ENCODE measurements at regions not wholly inside any gene's neighbourhood (a gene's known extent, or its start where the extent isn't known, plus 50 kb on each side); places are given as distances from the start of the nearest gene placed in this dataset.

- DNase-seq (ENCODE audit: extremely low read depth, low read depth), result no peak
Measured at GRCh38 chr3:25297667-25298585, 130.1 kb upstream of the RARB start.

DNA sequence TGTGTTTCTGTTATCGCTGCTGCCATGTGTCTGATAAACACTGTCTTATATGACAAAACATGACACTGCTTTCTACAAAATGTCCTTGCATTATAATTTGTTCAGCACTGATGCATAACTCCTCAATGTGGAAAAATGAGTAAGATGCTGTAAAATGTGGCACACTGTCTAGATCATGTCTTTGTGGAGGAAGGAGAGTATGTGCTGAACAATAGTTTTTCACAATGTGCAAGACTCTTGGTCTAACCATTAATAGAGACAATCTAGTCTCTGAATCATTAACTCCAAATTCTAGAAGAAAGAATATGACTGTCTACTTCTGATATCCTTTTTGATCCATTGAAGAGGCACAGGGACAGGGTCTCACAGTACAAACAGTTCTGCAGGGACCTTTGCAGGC lies 127.9 kb upstream of the RARB start:
- DNase-seq (ENCODE audit: extremely low read depth, low read depth), result no peak

GRCh38 chr3:25304916-25305315 lies 123.1 kb upstream of the RARB start:
- DNase-seq (ENCODE audit: extremely low read depth, low read depth), result no peak

DNA sequence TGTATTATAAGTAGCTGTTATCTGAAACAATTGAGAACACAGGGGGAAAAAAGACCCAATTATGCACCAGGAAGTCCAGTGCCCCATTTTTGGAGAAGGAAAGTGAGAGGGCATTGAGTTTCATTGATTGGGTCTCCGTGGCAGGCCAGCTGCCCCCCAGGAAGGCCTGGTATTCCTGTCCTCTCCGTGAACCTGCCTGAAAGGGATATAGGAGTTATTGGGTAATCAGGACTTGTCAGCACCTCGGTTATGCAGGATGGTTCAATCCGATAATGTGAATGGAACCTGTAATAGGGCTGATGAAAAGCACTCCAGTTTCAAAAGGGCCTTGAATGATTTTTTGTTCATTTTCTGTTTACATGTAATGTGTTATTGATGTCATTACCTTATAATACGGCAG lies 122.0 kb upstream of the RARB start:
- no peak for DNase-seq (ENCODE audit: extremely low read depth, low read depth)

DNA sequence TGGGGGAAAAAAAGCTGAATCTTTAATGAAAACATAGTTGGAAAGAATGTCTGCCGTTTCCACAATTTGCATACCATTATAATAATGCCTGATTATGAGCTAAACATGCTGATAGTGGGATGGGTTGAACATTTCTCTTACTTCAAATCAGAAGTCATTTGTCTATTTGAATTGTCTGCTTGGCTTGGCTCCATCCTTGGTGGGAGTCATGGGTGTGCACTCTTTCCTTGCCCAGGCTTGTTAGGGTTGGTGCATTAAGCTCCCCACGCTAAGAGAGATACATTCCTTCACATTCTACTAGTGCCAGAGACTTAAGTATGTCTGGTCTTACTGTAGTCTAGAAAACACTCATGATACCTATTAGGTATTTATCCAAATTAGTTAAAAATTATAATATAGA lies 121.4 kb upstream of the RARB start:
- DNase-seq (ENCODE audit: extremely low read depth, low read depth), result no peak

DNA sequence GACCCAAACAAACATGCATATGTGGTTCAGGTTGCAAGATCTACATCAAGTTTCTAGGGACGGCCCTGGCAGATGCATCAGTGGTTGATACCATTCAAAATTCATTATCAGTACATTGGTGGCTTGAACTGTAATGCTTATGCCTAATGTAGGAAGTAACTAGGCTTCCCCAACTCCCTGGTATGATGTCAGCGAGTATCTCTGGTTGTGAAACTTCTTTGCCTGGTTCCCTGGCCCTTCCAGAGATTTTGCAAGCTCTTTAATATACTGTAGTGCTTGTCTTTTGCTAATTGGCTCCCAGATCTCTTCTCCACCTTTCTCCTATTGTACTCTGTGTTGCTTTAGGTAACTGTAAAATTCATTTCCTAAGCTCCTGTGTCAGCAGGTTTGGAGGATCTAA lies 114.8 kb upstream of the RARB start:
- DNase-seq (ENCODE audit: extremely low read depth, low read depth), result no peak

DNA sequence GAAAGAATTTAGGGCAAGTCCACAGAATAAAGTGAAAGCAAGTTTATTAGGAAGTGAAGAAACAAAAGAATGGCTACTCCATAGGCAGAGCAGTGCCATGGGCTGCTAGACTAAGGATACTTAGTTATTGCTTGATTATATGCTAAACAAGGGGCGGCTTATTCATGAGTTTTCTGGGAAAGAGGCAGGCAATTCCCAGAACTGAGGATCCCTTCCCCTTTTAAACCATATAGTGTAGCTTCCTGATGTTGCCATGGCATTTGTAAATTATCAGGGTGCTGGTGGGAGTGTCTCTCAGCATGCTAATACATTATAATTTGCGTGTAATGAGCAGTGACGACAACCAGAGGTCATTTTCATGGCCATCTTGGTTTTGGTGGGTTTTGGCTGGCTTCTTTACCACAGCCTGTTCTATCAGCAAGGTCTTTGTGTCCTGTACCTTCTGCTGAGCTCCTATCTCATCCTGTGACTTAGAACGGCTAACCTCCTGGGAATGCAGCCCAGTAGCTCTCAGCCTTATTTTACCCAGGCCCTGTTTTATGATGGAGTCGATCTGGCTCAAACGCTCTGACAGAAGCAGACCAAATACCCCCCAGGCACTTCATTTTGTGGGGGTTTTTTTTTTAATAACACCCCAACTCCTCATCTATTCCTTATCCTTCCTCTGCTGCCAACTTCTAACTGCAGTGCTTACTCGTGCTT lies 103.0 kb upstream of the RARB start:
- no peak for DNase-seq (ENCODE audit: extremely low read depth, low read depth)

DNA sequence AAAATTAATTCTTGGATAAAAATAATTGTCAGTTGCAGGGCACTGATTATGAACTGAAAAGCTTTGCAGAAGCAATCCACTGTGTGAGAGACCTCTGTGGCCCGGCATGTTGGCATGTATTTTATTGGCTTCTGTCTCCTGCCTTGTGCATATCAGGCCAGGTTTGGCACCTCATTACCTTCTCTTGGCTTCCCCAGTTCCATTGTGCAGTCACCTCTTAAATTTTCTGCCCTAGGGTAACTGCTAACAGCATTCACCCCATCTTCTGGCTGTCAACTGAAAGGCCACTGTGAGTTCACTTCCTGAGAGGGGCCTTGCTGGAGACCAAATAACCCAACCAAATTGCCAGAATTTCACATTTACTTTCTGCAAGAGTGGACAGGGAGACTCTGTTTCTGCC lies 92.7 kb upstream of the RARB start:
- DNase-seq (ENCODE audit: extremely low read depth, low read depth), result no peak

DNA sequence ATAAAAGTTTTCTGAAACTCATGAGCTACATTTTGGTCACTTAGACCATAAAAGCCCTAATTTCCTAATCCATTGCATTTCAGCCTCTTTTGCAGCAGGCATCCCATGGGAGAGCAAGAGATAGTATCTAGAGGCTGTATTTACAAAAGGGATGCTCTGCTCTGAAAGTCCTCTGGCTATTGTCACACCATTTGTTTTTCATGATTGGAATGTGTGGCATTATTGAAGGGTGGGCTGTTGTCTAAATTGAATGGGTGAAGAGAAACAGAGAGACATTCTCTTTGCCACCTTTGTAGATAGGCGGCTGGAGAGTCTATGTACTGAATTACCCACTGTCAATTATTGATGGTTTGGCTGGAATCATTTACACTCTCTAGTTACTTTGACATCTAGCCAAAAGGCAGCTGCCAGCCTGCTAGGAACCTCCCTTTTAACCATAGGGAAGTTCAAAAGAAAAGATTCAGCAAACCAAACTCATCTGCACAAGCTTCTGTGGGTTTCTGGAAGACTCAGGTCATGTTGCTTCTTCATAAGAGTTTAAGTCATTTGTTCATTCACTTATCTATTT lies 89.8 kb upstream of the RARB start:
- no peak for DNase-seq (ENCODE audit: extremely low read depth, low read depth)

DNA sequence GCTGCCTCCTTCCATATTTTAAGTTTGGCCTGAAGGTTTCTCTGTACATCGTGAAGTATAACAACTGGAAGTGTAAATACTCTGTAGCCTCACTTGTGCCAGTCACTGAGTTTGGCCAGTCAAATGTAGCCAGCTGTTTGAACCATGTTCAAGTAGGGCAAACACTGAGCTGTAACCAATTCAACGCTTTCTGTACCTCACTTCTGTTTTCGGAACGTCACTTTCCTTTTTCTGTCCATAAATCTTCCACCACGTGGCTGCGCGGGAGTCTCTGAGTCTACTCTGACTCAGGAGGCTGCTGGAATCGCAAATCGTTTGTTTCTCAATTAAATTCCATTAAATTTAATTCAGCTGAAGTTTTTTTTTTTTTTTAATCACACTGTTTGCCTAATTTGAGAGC lies 88.8 kb upstream of the RARB start:
- DNase-seq (ENCODE audit: extremely low read depth, low read depth), result no peak

DNA sequence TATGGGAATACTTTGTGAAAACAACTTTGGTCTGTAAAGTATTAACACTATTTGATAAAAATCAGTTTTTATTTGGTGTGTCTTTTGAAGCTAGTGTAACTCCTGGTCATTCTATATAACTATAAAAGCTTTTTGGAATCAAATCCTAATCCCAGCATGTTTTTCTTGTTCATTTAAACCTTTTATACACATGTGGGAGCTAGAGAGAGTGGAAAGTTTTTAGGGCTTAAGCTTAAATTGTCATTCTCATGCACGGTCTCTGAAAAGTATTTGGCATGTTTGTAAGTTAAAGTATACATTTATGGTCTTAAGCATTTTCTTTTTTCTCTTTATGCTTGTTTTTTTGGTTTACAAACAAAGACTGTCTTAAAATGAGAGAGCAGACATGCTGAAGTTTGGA lies 83.4 kb upstream of the RARB start:
- no peak for DNase-seq (ENCODE audit: extremely low read depth, low read depth)

DNA sequence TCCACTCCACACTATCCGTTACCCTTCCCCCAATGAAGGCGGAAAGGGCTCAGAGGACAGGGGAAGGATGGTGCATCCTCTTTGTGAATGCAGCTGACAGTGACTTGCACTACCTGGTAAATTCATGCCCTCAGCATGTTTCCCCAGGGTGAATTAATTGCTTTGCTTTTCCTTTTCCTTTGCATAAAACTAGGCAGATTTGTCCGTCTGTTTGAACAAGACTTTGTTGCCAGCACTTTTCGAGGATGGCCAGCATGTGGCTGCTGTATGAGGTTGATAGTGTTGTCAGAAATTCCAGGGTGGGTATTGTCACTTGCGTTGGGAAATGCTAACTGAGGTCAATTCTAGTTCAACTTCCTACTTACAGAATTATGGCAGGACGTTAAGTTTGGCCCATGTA lies 79.0 kb upstream of the RARB start:
- no peak for DNase-seq (ENCODE audit: extremely low read depth, low read depth)

DNA sequence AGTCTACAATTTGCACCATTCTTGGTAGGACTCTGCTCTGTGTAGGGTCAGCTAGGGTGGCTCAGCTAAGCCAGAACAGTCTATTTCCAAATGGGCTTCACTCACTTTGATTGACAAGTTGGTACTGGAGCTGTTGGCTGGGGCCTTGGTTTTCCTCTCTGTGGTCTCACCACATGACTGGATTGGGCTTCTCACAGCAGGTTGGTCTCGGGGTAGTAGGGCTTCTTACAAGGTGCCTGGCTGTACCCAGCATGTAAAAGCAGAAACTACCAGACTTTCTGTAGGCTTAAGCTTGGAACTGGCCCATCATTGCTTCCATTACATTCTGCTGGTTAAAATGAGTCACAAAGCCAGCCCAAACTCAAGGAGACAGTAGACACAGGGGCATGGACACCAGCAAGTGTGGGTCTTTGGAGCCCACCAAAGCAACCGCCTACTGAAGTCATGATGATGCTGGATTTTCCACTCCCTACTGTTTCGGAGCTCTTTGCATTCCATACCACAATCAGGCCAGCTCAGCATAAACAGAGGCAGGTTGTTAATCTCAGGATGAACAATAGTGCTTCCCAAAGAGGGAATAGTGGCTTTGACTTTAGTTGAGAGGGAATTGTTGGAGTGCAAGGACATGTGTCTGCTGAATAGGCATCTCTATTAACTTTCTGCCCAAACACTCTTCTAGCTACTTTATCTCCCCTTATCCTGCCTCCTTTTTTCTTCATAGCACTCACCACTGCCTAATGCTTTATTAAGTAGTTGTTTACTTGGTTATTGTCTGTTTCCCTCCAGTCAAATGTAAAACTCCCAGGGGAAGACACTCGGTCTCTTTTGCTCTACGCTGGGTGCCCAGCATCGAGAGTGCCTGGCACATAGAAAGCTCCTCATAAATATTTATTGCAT lies 78.0 kb upstream of the RARB start:
- DNase-seq (ENCODE audit: extremely low read depth, low read depth), result no peak

- no peak for DNase-seq (ENCODE audit: extremely low read depth, low read depth)
Measured at GRCh38 chr3:25350725-25351114, 77.3 kb upstream of the RARB start.

DNA sequence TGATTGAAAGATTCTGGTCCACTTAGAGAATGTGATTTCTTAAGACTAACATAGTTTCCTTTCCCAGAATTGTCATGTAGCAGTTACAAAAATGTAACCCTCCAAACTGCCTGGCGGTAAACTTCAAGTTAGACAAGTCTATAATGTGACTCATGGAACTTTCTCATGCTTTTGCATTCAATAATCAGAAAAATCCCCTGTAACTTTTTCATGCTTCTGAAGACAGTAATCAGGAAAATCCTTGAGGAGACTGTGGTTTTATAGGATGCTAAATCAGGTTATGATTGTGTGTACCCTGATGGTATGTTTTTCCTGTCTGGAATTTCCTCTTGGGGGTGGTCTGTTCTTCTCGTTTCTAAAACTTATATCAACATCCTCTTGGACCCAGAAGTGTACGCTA lies 74.0 kb upstream of the RARB start:
- no peak for DNase-seq (ENCODE audit: extremely low read depth, low read depth)

DNA sequence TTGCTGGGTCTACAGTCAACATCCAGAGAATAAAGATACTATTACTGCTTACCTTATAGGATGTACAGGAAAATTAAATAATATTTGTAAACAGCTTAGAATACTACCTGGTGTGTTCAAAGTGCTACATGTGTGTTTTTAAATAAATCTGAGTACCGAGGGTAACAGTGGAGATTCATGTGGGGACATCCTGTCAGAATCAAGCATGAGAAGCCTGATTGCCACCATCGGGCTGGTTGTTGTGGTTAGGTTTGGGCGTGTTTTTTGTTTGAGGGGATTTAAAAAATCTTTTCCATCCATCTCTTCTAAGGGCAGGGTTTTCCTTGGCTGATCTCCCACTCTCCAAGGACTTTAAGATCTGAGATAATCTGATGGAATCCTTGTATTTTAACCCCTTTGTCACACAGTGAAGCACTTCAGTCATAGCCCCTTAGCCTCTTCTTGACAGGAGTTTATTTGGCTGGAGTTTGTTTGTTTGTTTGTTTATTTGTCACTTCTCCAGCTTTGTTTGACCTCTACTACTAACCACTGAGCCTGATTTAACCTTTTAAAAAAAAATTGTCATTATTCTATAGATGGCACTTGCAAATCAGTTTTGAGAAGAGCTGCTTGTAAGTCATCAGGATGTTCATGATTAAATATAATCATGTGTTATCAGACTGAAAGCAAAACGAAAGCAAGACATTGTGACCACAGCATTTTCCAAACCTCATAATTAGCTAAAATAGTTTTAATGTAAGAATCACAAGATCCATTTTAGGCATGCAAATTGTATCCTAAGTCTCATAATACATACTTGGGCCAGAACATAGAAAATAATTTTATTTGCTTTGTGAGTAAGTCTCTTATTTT lies 72.8 kb upstream of the RARB start:
- DNase-seq (ENCODE audit: extremely low read depth, low read depth), result no peak

GRCh38 chr3:25355998-25356397 lies 72.1 kb upstream of the RARB start:
- no peak for DNase-seq (ENCODE audit: extremely low read depth, low read depth)

GRCh38 chr3:25362118-25362517 lies 65.9 kb upstream of the RARB start:
- no peak for DNase-seq (ENCODE audit: extremely low read depth, low read depth)

DNA sequence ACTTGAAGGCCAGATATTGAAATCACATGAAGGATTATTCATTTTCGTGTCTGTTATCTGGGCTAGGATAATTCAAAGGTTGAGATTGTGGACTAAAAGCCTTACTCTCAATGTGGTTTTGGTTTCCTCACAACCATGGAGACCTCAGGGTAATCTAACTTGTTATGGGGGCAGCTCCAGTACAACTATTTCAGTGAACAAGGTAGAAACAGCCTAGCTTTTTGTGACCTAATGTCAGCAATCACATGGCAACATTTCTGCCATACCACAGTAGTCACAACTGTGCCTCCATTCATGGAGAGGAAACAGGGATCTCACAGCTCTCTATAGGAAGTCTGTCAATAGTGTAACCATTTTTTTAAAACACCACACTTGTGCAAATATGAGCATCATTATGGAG lies 62.4 kb upstream of the RARB start:
- no peak for DNase-seq (ENCODE audit: extremely low read depth, low read depth)

- no peak for DNase-seq (ENCODE audit: extremely low read depth, low read depth)
Measured at GRCh38 chr3:25367025-25367424, 61.0 kb upstream of the RARB start.

Measured in NCI-H460 (cell line).